Brain microvascular endothelial cell (primary cell): ENCODE measurements at regions not wholly inside any gene's neighbourhood (a gene's known extent, or its start where the extent isn't known, plus 50 kb on each side); places are given as distances from the start of the nearest gene placed in this dataset.

Source experiments
- DNase-seq: peaks from one replicate; pipeline ENCODE4 v3.0.0-alpha.2; 2020
- H3K27ac ChIP-seq: fragments of 250-450 bp; sonication (Bioruptor Pico); 2 replicates; pipeline ENCODE4 v1.5.1; 2020; ENCODE audit warnings: mild to moderate bottlenecking, moderate library complexity
- H3K27me3 ChIP-seq: fragments of 250-450 bp; sonication (Bioruptor Pico); replicated peaks from 2 replicates; pipeline ENCODE4 v1.5.1; 2020; ENCODE audit warnings: mild to moderate bottlenecking
- H3K36me3 ChIP-seq: fragments of 250-450 bp; sonication (Bioruptor Pico); replicated peaks from 2 replicates; pipeline ENCODE4 v1.5.1; 2020; ENCODE audit warnings: mild to moderate bottlenecking
- H3K4me3 ChIP-seq: 2 replicates; pipeline ENCODE4 v1.5.1; 2011; ENCODE audit warnings: low read depth, mild to moderate bottlenecking, control low read depth, low read length, moderate library complexity
- in situ Hi-C: cut with HindIII; loops from 2 replicates; pipeline ENCODE4 v1.10.0; 2017; ENCODE audit warnings: low sequenced_read_pairs, low pct_ligation_motif_present
- TF ChIP-seq, protein P1 (sequence below): IDR thresholded peaks from 2 replicates; pipeline ENCODE4 v1.5.1; 2011; ENCODE audit warnings: low read depth, mild to moderate bottlenecking, moderate library complexity, low read length, control low read depth, inconsistent platforms; ENCODE audit errors: missing control alignments

- no peak for DNase-seq
- Histone ChIP-seq H3K4me3 (no peak overlapping the region), H3K36me3 (no peaks in the 10 kb centered on the region), H3K27me3 (no peaks in the 10 kb centered on the region), H3K27ac (no peak overlapping the region)
- TF ChIP-seq, protein P1, sequence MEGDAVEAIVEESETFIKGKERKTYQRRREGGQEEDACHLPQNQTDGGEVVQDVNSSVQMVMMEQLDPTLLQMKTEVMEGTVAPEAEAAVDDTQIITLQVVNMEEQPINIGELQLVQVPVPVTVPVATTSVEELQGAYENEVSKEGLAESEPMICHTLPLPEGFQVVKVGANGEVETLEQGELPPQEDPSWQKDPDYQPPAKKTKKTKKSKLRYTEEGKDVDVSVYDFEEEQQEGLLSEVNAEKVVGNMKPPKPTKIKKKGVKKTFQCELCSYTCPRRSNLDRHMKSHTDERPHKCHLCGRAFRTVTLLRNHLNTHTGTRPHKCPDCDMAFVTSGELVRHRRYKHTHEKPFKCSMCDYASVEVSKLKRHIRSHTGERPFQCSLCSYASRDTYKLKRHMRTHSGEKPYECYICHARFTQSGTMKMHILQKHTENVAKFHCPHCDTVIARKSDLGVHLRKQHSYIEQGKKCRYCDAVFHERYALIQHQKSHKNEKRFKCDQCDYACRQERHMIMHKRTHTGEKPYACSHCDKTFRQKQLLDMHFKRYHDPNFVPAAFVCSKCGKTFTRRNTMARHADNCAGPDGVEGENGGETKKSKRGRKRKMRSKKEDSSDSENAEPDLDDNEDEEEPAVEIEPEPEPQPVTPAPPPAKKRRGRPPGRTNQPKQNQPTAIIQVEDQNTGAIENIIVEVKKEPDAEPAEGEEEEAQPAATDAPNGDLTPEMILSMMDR = no peak
- in situ Hi-C loops = no loop called here
These were observed 62.2 kb upstream of the LPP start for GRCh38 chr3:188091746-188092145.

- H3K36me3 ChIP-seq = no peaks in the 10 kb centered on the region
- in situ Hi-C loops = no loop called here
- TF ChIP-seq, protein P1 = no peak
- DNase-seq = no peak
- no peaks in the 10 kb centered on the region for H3K27me3 ChIP-seq
- H3K27ac ChIP-seq = no peak overlapping the region
- H3K4me3 ChIP-seq = no peak overlapping the region
These were observed 61.3 kb upstream of the LPP start for GRCh38 chr3:188092648-188093047.

- Histone ChIP-seq H3K27ac (no peak overlapping the region), H3K36me3 (no peaks in the 10 kb centered on the region), H3K27me3 (no peaks in the 10 kb centered on the region), H3K4me3 (no peak overlapping the region)
- TF ChIP-seq, protein P1 = no peak
- no peak for DNase-seq
- in situ Hi-C loops = no loop called here
These were observed 58.5 kb upstream of the LPP start for GRCh38 chr3:188095431-188095830.

- Histone ChIP-seq H3K27ac (no peak overlapping the region), H3K36me3 (no peaks in the 10 kb centered on the region), H3K4me3 (no peak overlapping the region), H3K27me3 (no peaks in the 10 kb centered on the region)
- DNase-seq = no peak
- in situ Hi-C loops = no loop called here
- TF ChIP-seq, protein P1 = no peak
These were observed 56.2 kb upstream of the LPP start for GRCh38 chr3:188097791-188098190.

DNA sequence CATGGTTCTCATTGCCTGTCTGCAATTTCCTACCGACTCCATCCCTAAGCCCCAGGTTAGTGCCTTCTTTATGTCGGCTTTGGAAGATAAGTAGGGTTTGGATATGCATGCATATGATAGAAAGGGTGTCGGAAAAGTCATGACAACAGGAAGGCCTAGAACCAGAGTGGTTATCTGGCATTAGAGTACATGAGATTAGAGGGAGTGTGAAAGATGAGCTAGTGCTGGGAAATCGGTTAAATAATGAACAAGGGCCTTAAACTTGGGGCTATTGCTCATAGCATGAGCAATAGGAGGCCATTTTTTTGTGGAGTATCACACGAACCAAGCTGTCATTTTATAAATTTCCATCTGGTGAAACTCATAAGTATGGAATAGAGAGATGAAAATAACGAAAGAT, 54.0 kb upstream of the LPP start:
- in situ Hi-C loops = no loop called here
- no peaks in the 10 kb centered on the region for H3K27me3 ChIP-seq
- no peak for DNase-seq
- no peak overlapping the region for H3K4me3 ChIP-seq
- H3K27ac ChIP-seq = no peak overlapping the region
- TF ChIP-seq, protein P1 = no peak
- H3K36me3 ChIP-seq = no peaks in the 10 kb centered on the region

GRCh38 chr3:188102861-188103547, 51.0 kb upstream of the LPP start:
- Histone ChIP-seq H3K27me3 (no peaks in the 10 kb centered on the region), H3K4me3 (no peak overlapping the region), H3K27ac (no peak overlapping the region), H3K36me3 (no peaks in the 10 kb centered on the region)
- TF ChIP-seq, protein P1 = no peak
- in situ Hi-C loops = no loop called here
- DNase-seq = no peak
